HCT116 (cell line): ENCODE measurements at regions not wholly inside any gene's neighbourhood (a gene's known extent, or its start where the extent isn't known, plus 50 kb on each side); places are given as distances from the start of the nearest gene placed in this dataset.

Experiments
- ATAC-seq: fragments of 200-7000 bp; cut with Tn5 transposase; 2 replicates; pipeline ENCODE4 v1.9.1; 2020; ENCODE audit warnings: mild to moderate bottlenecking, moderate library complexity
- BruUV-seq: library from RNA; stranded (reverse); fragments of 400-500 nt; replicated peaks from 2 replicates; lab custom pipeline; 2021; lab: Mats Ljungman, UMichigan
- CTCF ChIA-PET: fragments of 300-600 bp; sonication (Branson Sonifier 250); formaldehyde crosslinking; loops from one replicate; lab custom pipeline; 2021; ENCODE audit warnings: antibody characterized with exemption; lab: Charles Lee
- POLR2A ChIA-PET: fragments of 300-600, 350-600 bp; sonication (Branson Sonifier 250); formaldehyde crosslinking; loops from one replicate; lab custom pipeline; 2021; ENCODE audit warnings: antibody characterized with exemption; lab: Charles Lee
- RAD21 ChIA-PET, 2 experiments: fragments of 300-600 bp; sonication (Branson Sonifier 250); formaldehyde crosslinking; loops; one replicate each; lab custom pipeline; 2023; ENCODE audit warnings: low total read pairs in 2 of 2; ENCODE audit not compliant: uncharacterized antibody in 2 of 2, unreplicated experiment in 2 of 2, low non-redundant PET in 1 of 2; lab: Charles Lee
- DNase-seq: peaks from one replicate; pipeline ENCODE4 v3.0.0-alpha.2; 2010; ENCODE audit warnings: low read depth, low spot score
- H2AFZ ChIP-seq: fragments of 200-600 bp; shearing (Covaris generic), sonication (generic); 2 replicates; pipeline ENCODE4 v1.6.1; 2017; ENCODE audit warnings: low read depth, mixed run types, mixed read lengths, antibody characterized with exemption, low read length; ENCODE audit not compliant: poor library complexity, severe bottlenecking
- H3K27ac ChIP-seq: 2 replicates; pipeline ENCODE4 v1.5.1; 2012; ENCODE audit warnings: low read depth, low read length
- H3K27me3 ChIP-seq: fragments of 200-600 bp; sonication (generic); 2 replicates; pipeline ENCODE4 v1.6.1; 2016; ENCODE audit warnings: mixed run types, low read length, mixed read lengths; ENCODE audit not compliant: insufficient read depth
- H3K36me3 ChIP-seq, 2 experiments: fragments of 200-500 bp in 1 of 2; fragments of 200-600 bp in 1 of 2; sonication (Bioruptor generic) in 1 of 2; sonication (generic) in 1 of 2; 2 replicates each; pipeline versions ENCODE4 v1.5.1 to v1.6.1; 2014 to 2016; ENCODE audit warnings: low read length in 2 of 2, inconsistent platforms in 1 of 2, mixed read lengths in 1 of 2, mixed run types in 1 of 2; ENCODE audit not compliant: insufficient read depth in 2 of 2, control insufficient read depth in 1 of 2
- H3K4me1 ChIP-seq, 2 experiments: fragments of 200-600 bp in 1 of 2; sonication (generic) in 1 of 2; 2 replicates each; pipeline versions ENCODE4 v1.5.1 to v1.6.1; 2012 to 2017; ENCODE audit warnings: low read length in 2 of 2, inconsistent platforms in 1 of 2, mild to moderate bottlenecking in 1 of 2, mixed read lengths in 1 of 2, mixed run types in 1 of 2, moderate library complexity in 1 of 2; ENCODE audit not compliant: insufficient read depth in 2 of 2, control insufficient read depth in 1 of 2
- H3K4me2 ChIP-seq: fragments of 200-600 bp; sonication (generic); 2 replicates; pipeline ENCODE4 v1.6.1; 2017; ENCODE audit warnings: mixed run types, low read length, mixed read lengths
- H3K4me3 ChIP-seq, 2 experiments: fragments of 200-600 bp in 1 of 2; sonication (generic) in 1 of 2; replicated peaks in 1 of 2; 2 replicates each; pipeline ENCODE4 v1.5.1; 2011 to 2016; ENCODE audit warnings: low read length in 2 of 2, control low read depth in 1 of 2, low read depth in 1 of 2, mild to moderate bottlenecking in 1 of 2, mixed read lengths in 1 of 2, mixed run types in 1 of 2
- H3K79me2 ChIP-seq: fragments of 200-600 bp; sonication (generic); 2 replicates; pipeline ENCODE4 v1.6.1; 2017; ENCODE audit warnings: mild to moderate bottlenecking, mixed run types, low read length, moderate library complexity, mixed read lengths; ENCODE audit not compliant: insufficient read depth
- H3K9ac ChIP-seq: fragments of 200-600 bp; sonication (generic); 2 replicates; pipeline ENCODE4 v1.6.1; 2016; ENCODE audit warnings: low read length, mixed read lengths
- H3K9me2 ChIP-seq: fragments of 200-600 bp; sonication (generic), shearing (Covaris generic); 2 replicates; pipeline ENCODE4 v1.6.1; 2017; ENCODE audit warnings: mixed run types, mild to moderate bottlenecking, moderate library complexity; ENCODE audit not compliant: insufficient read depth
- H3K9me3 ChIP-seq, 2 experiments: fragments of 200-500 bp in 1 of 2; fragments of 200-600 bp in 1 of 2; sonication (Bioruptor generic) in 1 of 2; sonication (generic) in 1 of 2; 2 replicates each; pipeline ENCODE4 v1.6.1; 2014 to 2017; ENCODE audit warnings: low read length in 2 of 2, mixed read lengths in 2 of 2, inconsistent platforms in 1 of 2, low read depth in 1 of 2, mild to moderate bottlenecking in 1 of 2, mixed run types in 1 of 2, moderate library complexity in 1 of 2; ENCODE audit not compliant: control insufficient read depth in 1 of 2, insufficient read depth in 1 of 2
- H4K20me1 ChIP-seq: fragments of 200-600 bp; sonication (generic), shearing (Covaris generic); 2 replicates; pipeline ENCODE4 v1.6.1; 2017; ENCODE audit warnings: mixed run types, mild to moderate bottlenecking, moderate library complexity; ENCODE audit not compliant: insufficient read depth
- EZH2 ChIP-seq: fragments of 200-600 bp; sonication (generic); IDR thresholded peaks from 2 replicates; pipeline ENCODE4 v1.6.1; 2017; ENCODE audit warnings: antibody characterized with exemption, mixed run types
- EZH2phosphoT487 ChIP-seq: fragments of 200-600 bp; IDR thresholded peaks from 2 replicates; pipeline ENCODE4 v1.6.1; 2018; ENCODE audit warnings: antibody characterized with exemption, borderline replicate concordance
- JUND ChIP-seq: IDR thresholded peaks from 2 replicates; pipeline ENCODE4 v1.6.1; 2012
- POLR2A ChIP-seq: IDR thresholded peaks from 2 replicates; pipeline ENCODE4 v1.7.0; 2011; ENCODE audit warnings: borderline replicate concordance; ENCODE audit not compliant: insufficient read depth, insufficient read length; ENCODE audit errors: extremely low read depth
- RAD21 ChIP-seq: IDR thresholded peaks from 2 replicates; pipeline ENCODE4 v1.6.1; 2012; ENCODE audit warnings: low read depth, mild to moderate bottlenecking
- REST ChIP-seq: IDR thresholded peaks from 2 replicates; pipeline ENCODE4 v1.6.1; 2012; ENCODE audit warnings: low read depth
- TCF7L2 ChIP-seq: IDR thresholded peaks from 2 replicates; pipeline ENCODE4 v1.7.0; 2011; ENCODE audit warnings: borderline replicate concordance, inconsistent platforms; ENCODE audit not compliant: insufficient read depth, insufficient read length; ENCODE audit errors: extremely low read depth
- YY1 ChIP-seq: IDR thresholded peaks from 2 replicates; pipeline ENCODE4 v1.6.1; 2011; ENCODE audit warnings: low read length, low read depth, moderate library complexity, mild to moderate bottlenecking; ENCODE audit not compliant: insufficient replicate concordance; ENCODE audit errors: extremely low read depth
- ZFX ChIP-seq: fragments of 450-650 bp; IDR thresholded peaks from 2 replicates; pipeline ENCODE4 v1.6.1; 2017
- intact Hi-C: fragments of 100-400 bp; cut with micrococcal nuclease; formaldehyde crosslinking; loops from 2 replicates; pipeline ENCODE4 v1.10.0; 2022

GRCh38 chr9:85157772-85158171, 488.2 kb downstream of the NTRK2 start:
- no peak overlapping the region for H3K4me2 ChIP-seq
- H3K27ac ChIP-seq = no peak overlapping the region
- no peak for TF ChIP-seq POLR2A
- no peak for TF ChIP-seq ZFX
- no peak for TF ChIP-seq YY1
- TF ChIP-seq RAD21 = no peak
- TF ChIP-seq EZH2 = no peak
- TF ChIP-seq EZH2phosphoT487 = no peak
- TF ChIP-seq TCF7L2 = no peak
- no peak for TF ChIP-seq JUND
- TF ChIP-seq REST = no peak
- no peak overlapping the region for H3K9ac ChIP-seq
- ATAC-seq (no peak), DNase-seq (no peak)
- no peaks in the 10 kb centered on the region for H3K9me2 ChIP-seq
- no peaks in the 10 kb centered on the region for H3K36me3 ChIP-seq
- H3K4me3 ChIP-seq = no peak overlapping the region
- CTCF ChIA-PET = no interaction called here
- POLR2A ChIA-PET = no interaction called here
- intact Hi-C loops = no loop called here
- RAD21 ChIA-PET = no interaction called here
- no peaks in the 10 kb centered on the region for H3K4me1 ChIP-seq
- H4K20me1 ChIP-seq = no peaks in the 10 kb centered on the region
- BruUV-seq = no TSS peak
- no peaks in the 10 kb centered on the region for H3K79me2 ChIP-seq
- H2AFZ ChIP-seq = no peak overlapping the region
- no peaks in the 10 kb centered on the region for H3K9me3 ChIP-seq
- H3K27me3 ChIP-seq = peaks cover 13% of the 10 kb centered on the region
